B cell (primary cell): ENCODE measurements at regions not wholly inside any gene's neighbourhood (a gene's known extent, or its start where the extent isn't known, plus 50 kb on each side); places are given as distances from the start of the nearest gene placed in this dataset.

Source experiments
- CTCF ChIP-seq: fragments of 200-600 bp; IDR thresholded peaks from one replicate; pipeline ENCODE4 v1.8.0; 2022; ENCODE audit warnings: antibody characterized with exemption, mild to moderate bottlenecking
- EZH2 ChIP-seq: IDR thresholded peaks from 2 replicates; pipeline ENCODE4 v1.6.1; 2012; ENCODE audit warnings: borderline replicate concordance, low read depth, mild to moderate bottlenecking, moderate library complexity, low read length; ENCODE audit not compliant: insufficient read depth, poor library complexity, severe bottlenecking

GRCh38 chr7:44541-44896 lies 147.9 kb upstream of the FAM20C start:
- TF ChIP-seq CTCF: no peak
- no peak for TF ChIP-seq EZH2
